ENCODE measurements at regions not wholly inside any gene's neighbourhood (a gene's known extent, or its start where the extent isn't known, plus 50 kb on each side); places are given as distances from the start of the nearest gene placed in this dataset.

DNA sequence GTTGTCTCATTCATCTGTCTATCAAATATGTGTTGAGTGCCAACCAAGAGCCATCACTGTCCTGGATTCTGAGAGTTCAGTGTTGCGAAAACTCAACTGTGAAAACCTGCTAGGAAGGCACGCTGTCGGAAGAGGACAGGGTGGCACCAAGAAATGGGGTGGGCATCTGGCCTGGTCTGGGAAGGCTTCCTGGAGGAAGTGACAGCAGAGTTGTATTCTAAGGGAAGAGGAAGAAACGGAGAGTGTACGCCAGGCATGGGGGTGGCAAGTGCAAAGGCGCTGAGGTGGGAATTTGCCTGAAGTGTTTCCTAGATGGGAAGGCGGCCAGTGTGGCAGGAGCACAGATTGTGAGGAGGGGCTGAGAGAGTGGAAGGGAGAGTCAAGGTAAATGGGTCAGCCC, 91.2 kb downstream of the ANKRD60 start:
- TF ChIP-seq, protein P1, sequence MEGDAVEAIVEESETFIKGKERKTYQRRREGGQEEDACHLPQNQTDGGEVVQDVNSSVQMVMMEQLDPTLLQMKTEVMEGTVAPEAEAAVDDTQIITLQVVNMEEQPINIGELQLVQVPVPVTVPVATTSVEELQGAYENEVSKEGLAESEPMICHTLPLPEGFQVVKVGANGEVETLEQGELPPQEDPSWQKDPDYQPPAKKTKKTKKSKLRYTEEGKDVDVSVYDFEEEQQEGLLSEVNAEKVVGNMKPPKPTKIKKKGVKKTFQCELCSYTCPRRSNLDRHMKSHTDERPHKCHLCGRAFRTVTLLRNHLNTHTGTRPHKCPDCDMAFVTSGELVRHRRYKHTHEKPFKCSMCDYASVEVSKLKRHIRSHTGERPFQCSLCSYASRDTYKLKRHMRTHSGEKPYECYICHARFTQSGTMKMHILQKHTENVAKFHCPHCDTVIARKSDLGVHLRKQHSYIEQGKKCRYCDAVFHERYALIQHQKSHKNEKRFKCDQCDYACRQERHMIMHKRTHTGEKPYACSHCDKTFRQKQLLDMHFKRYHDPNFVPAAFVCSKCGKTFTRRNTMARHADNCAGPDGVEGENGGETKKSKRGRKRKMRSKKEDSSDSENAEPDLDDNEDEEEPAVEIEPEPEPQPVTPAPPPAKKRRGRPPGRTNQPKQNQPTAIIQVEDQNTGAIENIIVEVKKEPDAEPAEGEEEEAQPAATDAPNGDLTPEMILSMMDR (IDR thresholded peaks at IDR 0.05 in 8 of 11, conservative IDR thresholded peaks at IDR 0.05 in 3 of 11), result no peak
- TF ChIP-seq POLR2A (IDR thresholded peaks at IDR 0.05), result no peak
